ENCODE measurements at regions not wholly inside any gene's neighbourhood (a gene's known extent, or its start where the extent isn't known, plus 50 kb on each side); places are given as distances from the start of the nearest gene placed in this dataset.
"Not testable (repeated sequence)": the region's sequence is repeated elsewhere in the genome, so short reads cannot be mapped to it uniquely, and the experiment has no call there.

- not testable (repeated sequence) for DNase-seq (ENCODE audit: low spot score)
Observed at GRCh38 chr2:238723740-238724320, 124.1 kb upstream of the TWIST2 start.

- DNase-seq (ENCODE audit: low spot score), result no peak
Observed at GRCh38 chr2:238724728-238725127, 123.2 kb upstream of the TWIST2 start.

GRCh38 chr2:238725298-238725697 is 122.6 kb upstream of the TWIST2 start:
- DNase-seq (ENCODE audit: low spot score), result no peak

- DNase-seq (ENCODE audit: low spot score), result no peak
Observed at GRCh38 chr2:238726670-238727584, 121.0 kb upstream of the TWIST2 start.

- no peak for DNase-seq (ENCODE audit: low spot score)
Observed at GRCh38 chr2:238727585-238728329, 120.1 kb upstream of the TWIST2 start.

- DNase-seq (ENCODE audit: low spot score), result no peak
Observed at GRCh38 chr2:238728330-238729260, 119.3 kb upstream of the TWIST2 start.

GRCh38 chr2:238729261-238729935 is 118.5 kb upstream of the TWIST2 start:
- no peak for DNase-seq (ENCODE audit: low spot score)

- no peak for DNase-seq (ENCODE audit: low spot score)
Observed at GRCh38 chr2:238730001-238730669, 117.8 kb upstream of the TWIST2 start.

- no peak for DNase-seq (ENCODE audit: low spot score)
Observed at GRCh38 chr2:238730881-238731280, 117.0 kb upstream of the TWIST2 start.

GRCh38 chr2:238731961-238732360 is 115.9 kb upstream of the TWIST2 start:
- DNase-seq (ENCODE audit: low spot score), result no peak

- DNase-seq (ENCODE audit: low spot score), result no peak
Observed at GRCh38 chr2:238738917-238739316, 109.0 kb upstream of the TWIST2 start.

- no peak for DNase-seq (ENCODE audit: low spot score)
Observed at GRCh38 chr2:238739668-238740067, 108.2 kb upstream of the TWIST2 start.

- DNase-seq (ENCODE audit: low spot score), result no peak
Observed at GRCh38 chr2:238741277-238741676, 106.6 kb upstream of the TWIST2 start.

GRCh38 chr2:238742066-238742465 is 105.8 kb upstream of the TWIST2 start:
- no peak for DNase-seq (ENCODE audit: low spot score)

- no peak for DNase-seq (ENCODE audit: low spot score)
Observed at GRCh38 chr2:238742664-238743063, 105.2 kb upstream of the TWIST2 start.

GRCh38 chr2:238743243-238744065 is 104.4 kb upstream of the TWIST2 start:
- no peak for DNase-seq (ENCODE audit: low spot score)

GRCh38 chr2:238744951-238745350 is 102.9 kb upstream of the TWIST2 start:
- DNase-seq (ENCODE audit: low spot score), result no peak

- DNase-seq (ENCODE audit: low spot score), result no peak
Observed at GRCh38 chr2:238745997-238746396, 101.9 kb upstream of the TWIST2 start.

- DNase-seq (ENCODE audit: low spot score), result no peak
Observed at GRCh38 chr2:238747114-238747513, 100.8 kb upstream of the TWIST2 start.

GRCh38 chr2:238747557-238747956 is 100.3 kb upstream of the TWIST2 start:
- no peak for DNase-seq (ENCODE audit: low spot score)

All from HuH-7.5 (cell line).